Neural progenitor cell (in vitro differentiated cells): ENCODE measurements at regions not wholly inside any gene's neighbourhood (a gene's known extent, or its start where the extent isn't known, plus 50 kb on each side); places are given as distances from the start of the nearest gene placed in this dataset.

Experiments used
- CTCF ChIP-seq: fragments of 200-600 bp; sonication (generic); IDR thresholded peaks from 2 replicates; pipeline ENCODE4 v1.5.1; 2017; ENCODE audit warnings: antibody characterized with exemption, mild to moderate bottlenecking
- EZH2phosphoT487 ChIP-seq: fragments of 200-600 bp; sonication (generic); IDR thresholded peaks from 2 replicates; pipeline ENCODE4 v1.6.1; 2017; ENCODE audit warnings: antibody characterized with exemption

- TF ChIP-seq CTCF (no peak), EZH2phosphoT487 (no peak)
Observed at GRCh38 chr3:184485241-184485640, 76.3 kb upstream of the EPHB3 start.
